HG03196 (cell line): ENCODE measurements at regions not wholly inside any gene's neighbourhood (a gene's known extent, or its start where the extent isn't known, plus 50 kb on each side); places are given as distances from the start of the nearest gene placed in this dataset.
A peak's percentile ranks its signal among the peaks of the same experiment; 100 is the strongest.
"Not testable (repeated sequence)": the region's sequence is repeated elsewhere in the genome, so short reads cannot be mapped to it uniquely, and the experiment has no call there.

Source experiments
- ATAC-seq: cut with Tn5 transposase; IDR thresholded peaks from one replicate; pipeline ENCODE4 v1.9.1; 2021; ENCODE audit not compliant: unreplicated experiment

DNA sequence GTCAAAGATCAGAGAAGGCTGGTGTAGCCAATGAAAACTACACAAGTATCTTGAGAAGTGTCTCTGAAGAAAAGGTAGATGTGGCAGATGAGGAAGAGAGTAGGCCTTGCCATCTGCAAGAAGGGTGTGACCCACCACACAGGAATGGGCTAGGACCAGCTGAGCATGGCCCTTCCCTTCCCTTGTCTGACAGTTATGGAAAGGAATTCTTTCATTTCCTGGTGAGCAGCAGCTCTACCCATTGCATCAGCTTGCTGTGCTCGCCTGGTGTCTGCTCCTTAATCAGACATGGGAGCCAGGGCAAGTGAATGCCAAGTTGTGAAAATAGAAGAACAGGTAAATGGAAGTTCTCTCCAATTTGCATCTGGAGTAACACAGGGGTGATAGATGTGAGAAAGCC, 145.2 kb upstream of the KRR1 start:
- ATAC-seq: no peak

DNA sequence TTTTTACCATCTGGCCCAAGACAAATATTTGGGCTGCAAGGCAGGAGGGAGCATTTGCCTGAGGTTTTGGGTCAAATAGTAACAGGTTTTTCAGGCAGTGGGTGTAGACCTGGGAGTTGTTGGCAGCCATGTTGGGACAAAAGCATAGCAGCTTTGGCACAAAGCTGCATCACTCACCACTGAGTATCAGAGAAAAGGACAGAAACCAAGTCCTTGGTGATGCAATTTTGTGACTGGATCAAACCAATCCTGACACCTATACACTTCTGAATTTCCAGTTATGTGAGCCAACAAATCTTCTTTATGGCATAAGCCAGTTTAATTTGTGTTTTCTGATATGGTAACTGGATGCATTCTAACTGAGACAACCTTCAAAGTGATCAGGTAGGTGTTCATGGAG, 144.8 kb upstream of the KRR1 start:
- no peak for ATAC-seq

DNA sequence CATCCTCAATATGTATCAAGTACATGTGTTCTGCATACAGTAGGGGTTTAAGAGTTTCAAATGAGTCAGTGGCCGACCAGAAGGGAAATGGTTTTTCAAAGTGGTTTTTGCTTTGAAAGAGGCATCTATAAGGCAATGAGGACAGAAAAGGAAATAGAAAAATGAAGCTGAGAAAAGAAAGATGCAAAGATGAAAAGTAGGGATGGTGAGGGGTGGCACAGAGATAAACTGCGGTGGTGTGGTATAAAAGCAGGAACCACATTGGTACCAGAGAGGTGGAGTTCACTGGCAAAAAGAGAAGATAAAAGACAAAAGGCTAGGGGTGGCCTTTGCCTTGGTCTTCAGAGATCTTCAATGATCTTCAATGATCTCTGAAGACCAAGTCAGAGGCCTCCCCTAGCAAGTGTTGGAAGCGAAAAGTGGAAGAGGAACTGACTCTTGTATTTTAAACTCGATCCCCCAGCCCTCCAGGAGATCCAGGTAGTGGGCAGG, 144.0 kb upstream of the KRR1 start:
- no peak for ATAC-seq

DNA sequence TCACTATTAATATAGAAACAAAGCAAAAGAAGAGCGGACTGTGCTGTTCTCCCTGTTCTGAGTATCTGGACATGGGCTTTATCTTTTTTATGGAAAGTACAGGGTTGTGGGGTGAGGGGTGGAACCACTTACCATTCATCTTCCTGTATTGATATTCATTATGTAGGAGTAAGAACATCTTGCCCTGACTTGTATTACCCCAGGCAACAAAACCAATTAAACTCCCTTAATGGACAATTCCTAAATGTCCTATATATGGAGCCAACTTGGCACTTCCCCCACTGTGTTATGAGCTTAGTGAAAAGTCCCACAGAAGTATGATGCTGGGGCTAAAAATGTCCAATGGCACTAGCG, 139.9 kb upstream of the KRR1 start:
- ATAC-seq: no peak

DNA sequence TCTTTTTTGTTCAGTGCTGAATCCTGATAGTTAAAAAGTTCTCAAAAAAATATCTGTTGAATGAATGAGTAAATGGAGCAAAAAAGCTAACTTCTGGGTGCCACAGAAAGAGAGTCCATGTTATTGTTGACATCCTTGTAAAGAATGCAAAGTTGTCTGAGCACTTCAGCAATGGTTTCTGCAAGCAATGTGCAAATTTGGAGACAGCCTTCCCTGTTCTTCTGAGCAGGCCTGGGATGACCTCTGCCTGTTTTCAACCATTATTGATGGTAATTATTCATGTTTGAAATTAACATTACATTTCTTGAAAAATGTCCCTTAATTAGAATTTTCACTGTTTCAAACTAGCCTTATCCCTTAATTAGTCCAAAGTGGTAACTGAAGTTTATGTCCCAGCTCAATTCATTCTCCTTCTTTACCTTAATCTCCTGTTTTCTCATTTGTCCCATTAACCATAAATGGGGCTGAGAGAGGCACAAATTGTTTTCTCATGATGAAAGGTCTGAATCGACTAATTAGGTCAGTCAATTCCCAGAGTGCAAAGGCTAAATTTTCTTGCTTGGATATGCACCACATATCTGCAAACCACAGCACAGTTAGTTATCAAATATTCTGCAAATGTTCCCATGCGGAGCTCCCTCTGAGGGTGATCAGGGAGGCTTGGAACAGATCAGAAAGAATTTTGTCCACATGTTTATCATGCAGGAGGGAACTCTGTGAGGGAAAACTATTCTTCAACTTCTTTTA, 139.4 kb upstream of the KRR1 start:
- ATAC-seq: no peak

DNA sequence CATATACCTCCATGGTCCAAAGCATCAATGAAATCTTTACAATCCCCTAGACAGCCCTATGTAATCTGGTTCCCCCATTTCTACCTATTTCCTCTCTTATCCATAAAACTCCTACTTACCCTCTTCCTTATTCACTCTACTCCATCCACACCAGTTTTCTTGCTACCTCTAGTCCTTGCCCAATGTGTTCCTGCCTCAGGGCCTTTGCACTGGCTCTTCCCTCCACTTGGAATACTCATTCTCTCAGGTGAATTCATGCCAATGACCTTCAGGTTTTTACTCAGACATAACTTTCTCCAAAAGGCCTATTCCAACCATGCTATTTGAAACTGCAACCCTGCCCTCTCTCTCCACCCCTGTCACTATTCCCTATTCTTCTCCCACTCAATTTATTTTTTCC, 138.7 kb upstream of the KRR1 start:
- no peak for ATAC-seq

DNA sequence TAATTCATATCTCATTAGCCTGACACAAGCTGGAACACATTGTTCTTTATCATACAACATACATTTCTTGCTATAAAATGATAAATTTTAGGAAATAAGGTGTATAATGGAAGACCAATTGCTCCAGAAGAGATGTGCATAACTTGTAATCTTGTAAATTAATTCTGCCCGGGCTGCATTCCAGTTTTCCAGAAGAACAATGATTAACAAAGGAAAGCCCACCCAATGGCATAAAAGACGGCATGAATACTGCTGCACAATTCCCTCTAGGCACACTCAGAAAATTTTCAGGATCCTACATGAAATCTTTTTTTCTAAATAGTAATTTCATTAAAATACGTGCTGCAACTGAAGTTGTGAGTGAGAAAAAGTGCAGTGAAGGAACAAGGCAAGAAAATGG, 137.4 kb upstream of the KRR1 start:
- ATAC-seq: no peak

DNA sequence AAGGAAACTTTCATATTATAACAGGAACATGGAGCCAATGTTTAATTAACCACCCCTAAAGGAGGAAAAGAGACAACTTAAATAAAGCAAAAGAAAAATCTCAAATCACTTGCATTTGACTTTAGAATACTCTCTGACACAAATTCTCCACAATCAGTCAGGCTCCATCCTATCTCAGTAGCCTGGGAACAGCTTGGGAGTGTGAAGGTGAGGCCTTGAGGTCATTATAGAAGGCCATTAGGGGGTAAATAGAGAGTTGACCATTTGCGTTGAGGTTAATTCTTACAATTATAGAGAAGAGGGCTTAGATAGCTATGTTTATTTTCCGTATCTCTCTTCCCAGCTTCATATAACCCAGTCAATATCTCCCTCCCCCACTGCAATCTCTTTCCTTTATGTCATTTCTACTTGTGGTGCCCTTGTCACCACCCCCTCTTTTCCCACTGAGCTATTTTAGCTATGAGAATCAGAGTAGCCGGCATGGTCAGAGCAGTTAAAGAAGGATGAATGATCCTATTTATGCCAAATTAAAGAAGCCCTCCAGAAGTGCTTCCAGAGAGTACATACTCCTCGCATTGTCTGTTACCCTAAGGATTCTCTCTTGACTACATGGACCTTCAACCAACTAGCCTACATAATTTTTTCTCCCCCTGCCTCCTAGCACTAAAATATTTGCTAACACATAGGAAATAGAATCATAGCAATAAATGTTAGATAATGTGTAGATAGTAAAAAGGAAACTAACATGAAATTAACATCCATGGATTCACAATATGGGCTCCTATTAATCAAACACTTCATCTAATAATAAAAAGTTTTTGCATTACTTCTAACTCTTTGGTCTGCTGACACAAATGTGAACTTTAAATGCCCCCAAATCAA, 135.2 kb upstream of the KRR1 start:
- ATAC-seq: no peak

DNA sequence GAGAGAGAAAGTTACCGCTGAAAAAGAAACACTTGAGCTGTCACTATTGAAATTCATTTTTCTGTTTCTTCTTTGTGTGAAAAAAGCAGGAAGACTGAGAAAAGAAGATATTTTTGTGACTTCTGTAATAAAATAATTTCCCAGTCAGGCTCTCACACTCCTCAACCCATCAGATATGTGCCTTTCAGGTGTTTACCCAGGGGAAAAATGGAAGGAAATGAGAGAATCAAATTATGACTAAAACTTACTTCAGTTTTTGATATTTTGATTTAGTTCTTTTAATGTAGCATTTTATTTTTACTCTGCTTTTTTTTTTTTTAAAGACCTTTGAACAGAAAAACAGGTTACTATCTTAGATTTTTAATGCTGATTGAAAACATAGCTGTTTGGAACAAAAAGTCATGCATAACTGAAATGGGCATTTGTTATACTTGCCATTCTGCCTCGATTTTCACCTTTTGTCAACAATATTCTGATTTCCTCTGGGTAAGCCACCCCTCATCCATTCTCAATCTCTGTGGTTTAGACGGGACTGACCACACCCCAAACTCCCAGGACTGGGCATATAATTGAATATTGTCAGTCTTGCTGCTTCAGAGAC, 133.2 kb upstream of the KRR1 start:
- ATAC-seq: no peak

DNA sequence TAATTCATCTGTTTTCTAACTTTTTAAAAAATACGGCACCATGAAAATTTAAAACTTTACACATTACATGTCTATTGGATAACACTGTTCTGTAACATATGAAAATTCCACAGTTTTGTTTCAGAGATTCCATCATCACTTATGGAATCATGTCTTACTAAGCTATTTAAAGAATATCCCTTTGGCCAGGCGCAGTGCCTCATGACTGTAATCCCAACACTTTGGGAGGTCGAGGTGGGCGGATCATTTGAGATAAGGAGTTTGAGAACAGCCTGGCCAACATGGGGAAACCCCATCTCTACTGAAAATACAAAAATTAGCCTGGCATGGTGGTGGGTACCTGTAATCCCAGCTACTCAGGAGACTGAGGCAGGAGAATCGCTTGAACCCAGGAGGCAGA, 131.7 kb upstream of the KRR1 start:
- not testable (repeated sequence) for ATAC-seq

DNA sequence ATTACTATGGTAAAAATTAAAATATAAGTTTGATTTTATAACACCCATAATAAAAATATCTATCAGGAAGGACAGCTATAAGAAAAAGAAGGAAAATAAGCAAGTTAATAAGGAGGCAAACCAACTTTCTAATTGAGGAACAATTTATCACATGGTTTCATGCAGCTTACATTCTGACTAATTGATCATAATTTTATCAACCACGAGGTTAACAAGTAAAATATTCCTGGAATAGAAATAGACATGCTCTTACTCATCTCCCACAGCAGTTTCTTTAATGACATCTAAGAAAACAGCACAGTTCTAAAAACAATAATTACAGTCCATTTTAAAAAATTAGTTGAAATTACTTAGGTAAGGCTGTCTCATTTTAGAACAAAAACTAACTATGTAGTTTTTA, 130.8 kb upstream of the KRR1 start:
- no peak for ATAC-seq

DNA sequence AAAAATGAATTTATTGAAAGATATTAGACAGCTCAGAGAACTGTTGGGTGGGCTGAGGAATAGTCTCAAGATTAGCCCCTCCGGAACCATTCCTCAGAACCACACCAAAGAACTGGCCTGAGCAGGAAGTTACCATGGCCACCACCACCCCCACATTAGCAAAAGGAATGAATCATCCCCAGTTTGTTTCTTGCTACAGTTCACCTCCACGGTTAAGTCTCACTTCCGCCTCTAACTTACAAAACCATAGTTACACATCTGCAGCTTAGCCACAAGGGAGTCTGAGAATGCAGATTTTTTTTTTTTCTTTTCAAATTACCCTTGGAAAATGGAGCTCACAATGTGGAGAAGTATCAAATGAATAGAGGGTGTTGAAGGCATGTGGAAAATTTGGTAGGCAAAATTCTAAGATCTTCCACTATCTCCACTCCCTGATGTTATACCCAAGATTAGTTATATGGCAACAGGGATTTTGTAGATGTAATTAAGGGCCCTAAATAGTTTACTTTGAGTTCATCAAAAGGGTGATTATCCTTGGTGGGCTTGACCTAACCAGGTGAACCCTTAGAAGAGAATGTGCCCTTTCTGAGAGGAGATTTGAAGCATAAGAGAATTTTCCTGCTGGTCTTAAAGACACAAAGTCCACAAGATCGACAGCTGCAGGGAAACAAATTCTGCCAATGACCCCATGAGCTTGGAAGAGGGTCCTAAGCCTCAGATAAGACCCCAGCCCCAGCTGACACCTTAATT, 129.8 kb upstream of the KRR1 start:
- peak; percentile 98 for ATAC-seq

DNA sequence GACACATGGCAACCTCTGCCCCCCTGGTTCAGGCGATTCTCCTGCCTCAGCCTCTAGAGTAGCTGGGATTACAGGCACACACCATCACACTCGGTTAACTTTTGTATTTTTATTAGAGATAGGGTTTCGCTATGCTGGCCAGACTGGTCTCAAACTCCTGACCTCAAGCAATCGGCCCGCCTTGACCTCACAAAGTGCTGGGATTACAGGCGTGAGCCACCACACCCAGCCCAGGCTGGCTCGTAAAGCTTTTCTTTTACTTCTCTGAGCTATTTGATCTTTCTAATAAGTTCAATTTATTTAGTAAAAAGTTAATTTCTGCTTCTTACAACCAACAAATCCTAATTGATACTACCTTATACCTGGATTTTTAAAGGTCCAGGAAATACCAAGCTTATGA, 127.4 kb upstream of the KRR1 start:
- ATAC-seq: no peak

DNA sequence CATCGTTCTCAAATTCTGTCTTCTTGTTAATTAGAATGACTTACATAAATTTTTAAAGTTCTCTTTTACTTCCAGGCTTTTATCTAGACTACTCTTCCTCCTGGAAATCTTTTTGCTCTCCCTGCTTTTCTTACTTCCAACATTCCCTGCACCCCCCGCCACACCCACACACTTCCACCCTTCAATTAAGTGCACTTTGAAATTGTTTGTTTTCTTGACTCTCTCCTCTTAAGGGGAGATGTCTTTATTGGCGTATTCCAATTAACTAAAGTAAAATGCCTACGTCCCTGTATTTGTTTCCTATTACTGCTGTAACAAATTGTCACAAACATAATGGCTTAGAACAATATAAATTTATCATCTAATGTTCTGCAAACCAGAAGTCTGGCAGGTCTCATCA, 125.2 kb upstream of the KRR1 start:
- ATAC-seq: no peak

DNA sequence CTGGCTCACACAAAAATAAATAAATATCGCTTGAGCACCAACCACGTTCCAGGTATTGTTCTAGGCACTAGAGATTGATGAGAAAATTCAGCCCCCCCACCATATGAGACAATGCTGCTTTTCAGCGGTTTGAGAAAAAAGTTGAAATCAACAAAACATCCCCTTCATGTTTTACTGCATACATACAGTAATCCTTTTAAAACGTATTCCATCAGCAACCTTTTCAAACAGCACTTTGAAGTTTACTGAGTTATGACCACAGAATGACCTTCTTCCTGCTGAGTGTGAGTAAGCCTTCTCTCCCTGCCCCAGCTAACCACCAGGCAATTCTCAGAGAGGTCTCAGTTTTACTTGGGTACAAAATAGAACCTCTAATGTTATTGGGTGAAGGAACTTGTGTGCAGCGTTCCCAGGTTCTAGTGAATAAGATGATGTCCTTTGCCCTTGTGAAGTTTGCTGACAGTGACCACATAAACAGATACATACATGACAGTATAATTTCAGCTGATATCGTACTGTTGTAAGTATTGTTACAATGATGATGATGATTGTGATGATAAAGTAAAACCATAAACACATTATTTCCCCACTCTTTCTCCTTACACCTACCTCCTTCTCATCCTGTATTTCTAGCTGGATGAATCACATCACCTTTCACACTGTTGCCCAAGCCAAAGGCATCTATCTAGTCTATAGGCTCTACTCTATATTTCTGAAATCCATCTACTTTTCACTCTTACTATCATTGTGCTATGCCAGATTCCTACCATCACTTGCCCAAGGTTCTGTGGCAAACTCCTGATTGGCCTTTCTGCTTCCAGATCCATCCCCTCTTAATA, 124.4 kb upstream of the KRR1 start:
- no peak for ATAC-seq

DNA sequence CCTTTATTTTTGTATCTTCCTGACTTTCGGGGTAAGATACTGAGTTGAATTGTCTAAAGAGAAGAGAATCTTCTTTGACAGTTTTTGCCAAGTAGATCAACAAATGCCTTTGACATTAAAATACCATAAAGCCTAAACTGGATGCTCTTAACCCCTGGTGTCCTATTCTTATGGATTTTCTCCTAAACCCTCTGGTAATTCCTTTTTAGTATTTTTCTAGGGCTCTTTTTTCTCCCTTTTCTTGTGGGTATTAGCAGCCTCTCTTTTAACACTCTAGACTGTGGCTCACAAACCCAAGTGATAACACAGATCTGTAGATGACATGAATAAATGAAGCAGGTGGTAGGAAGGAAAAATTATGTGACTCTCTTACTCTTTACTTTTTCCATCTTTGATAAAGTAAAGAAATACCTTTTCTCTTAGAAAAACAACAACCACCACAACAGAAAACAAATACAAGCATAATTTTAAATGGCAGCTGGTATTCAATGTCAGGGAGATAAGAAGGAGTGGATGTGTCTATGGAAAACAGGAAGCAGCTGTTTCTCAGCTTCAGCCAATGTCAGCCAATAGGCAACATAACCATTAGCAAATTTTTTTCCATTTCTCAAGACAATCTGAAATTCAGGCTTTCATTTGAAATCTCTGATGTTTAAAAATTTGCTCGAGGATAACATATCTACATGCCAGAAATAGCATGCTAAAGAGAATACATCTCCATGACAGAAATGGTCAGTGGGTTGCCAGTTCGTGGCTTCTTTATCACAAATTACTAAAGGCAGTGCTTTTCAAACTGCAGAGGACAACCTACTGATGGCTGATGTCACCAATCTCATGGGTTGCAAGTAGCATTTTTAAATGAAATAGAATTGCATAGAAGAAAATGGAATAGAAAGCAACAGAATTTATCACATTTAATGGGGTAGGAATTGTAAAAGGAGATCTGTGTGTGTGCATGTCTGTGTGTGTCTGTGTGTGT, 123.1 kb upstream of the KRR1 start:
- ATAC-seq: no peak

DNA sequence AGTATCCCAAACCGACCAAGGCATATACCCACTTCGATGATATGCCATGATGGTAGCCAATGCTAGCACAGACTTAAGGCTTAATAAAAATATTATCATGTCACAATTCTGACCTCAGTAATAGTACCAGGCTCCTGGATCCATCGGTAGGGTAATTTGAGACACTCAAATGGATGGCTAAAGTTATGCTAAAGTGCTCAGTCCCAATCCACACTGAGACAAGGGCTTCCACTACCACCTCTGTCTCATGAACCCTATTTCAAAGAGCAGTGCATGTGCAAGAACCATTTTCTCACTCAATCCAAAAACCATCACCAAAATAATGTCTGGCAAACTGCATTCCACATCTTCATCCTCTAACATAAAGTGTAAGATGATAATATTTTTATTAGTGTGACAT, 122.4 kb upstream of the KRR1 start:
- ATAC-seq: no peak

DNA sequence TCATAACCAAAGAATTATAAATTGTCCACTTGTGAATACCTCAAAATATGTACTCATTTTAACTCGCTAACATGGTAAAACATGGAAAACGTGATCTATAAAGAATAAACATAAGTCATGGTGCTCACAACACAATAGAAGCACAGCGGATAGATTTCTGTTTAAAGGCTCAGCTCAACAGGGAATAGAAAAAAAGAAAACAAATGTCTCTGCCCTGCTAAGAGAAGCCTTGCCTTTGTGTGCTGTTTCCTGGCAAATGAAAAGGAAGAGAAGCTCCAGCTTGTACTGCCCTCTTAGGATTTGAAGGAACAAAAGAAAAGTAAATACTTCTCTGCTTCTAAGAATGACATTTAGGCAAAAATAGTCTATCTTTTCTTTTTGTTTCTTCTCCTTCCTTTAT, 121.0 kb upstream of the KRR1 start:
- ATAC-seq: no peak

DNA sequence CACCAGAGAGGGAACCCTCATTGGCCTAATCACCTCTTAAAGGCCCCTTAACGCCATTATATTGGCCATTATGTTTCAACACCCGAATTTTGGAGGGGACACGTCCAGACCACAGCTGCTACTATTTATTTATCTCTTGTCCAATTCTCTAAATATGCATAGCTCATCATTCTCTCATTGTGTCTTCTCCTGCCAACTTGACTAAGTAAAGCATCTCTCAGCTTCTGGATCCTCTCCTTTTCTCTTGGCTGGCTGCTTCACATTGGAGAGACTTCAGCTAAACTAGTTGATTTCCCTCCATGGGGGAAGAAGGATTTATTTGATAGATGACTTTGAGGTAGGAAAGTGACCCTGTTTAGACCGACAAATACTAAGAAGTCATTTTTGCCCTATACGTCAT, 120.4 kb upstream of the KRR1 start:
- no peak for ATAC-seq
